ENCODE measurements at regions not wholly inside any gene's neighbourhood (a gene's known extent, or its start where the extent isn't known, plus 50 kb on each side); places are given as distances from the start of the nearest gene placed in this dataset.
"Not testable (repeated sequence)": the region's sequence is repeated elsewhere in the genome, so short reads cannot be mapped to it uniquely, and the experiment has no call there.

GRCh38 chr12:67759829-67760228 is 111.3 kb downstream of the DYRK2 start:
- no peak for DNase-seq (ENCODE audit: low read depth in 2 of 2)

GRCh38 chr12:67760586-67761275 is 112.2 kb downstream of the DYRK2 start:
- no peak for DNase-seq (ENCODE audit: low read depth in 2 of 2)

GRCh38 chr12:67761566-67761965 is 113.0 kb downstream of the DYRK2 start:
- DNase-seq (ENCODE audit: low read depth in 2 of 2): no peak

- no peak for DNase-seq (ENCODE audit: low read depth in 2 of 2)
Measured at GRCh38 chr12:67764055-67764454, 115.5 kb downstream of the DYRK2 start.

GRCh38 chr12:67764946-67765619 is 116.5 kb downstream of the DYRK2 start:
- DNase-seq (ENCODE audit: low read depth in 2 of 2): no peak

GRCh38 chr12:67765776-67766766 is 117.5 kb downstream of the DYRK2 start:
- DNase-seq (ENCODE audit: low read depth in 2 of 2): no peak

- no peak for DNase-seq (ENCODE audit: low read depth in 2 of 2)
Measured at GRCh38 chr12:67772267-67773169, 124.0 kb downstream of the DYRK2 start.

- DNase-seq (ENCODE audit: low read depth in 2 of 2): no peak
Measured at GRCh38 chr12:67773896-67774295, 125.4 kb downstream of the DYRK2 start.

- DNase-seq (ENCODE audit: low read depth in 2 of 2): no peak
Measured at GRCh38 chr12:67774983-67775587, 126.5 kb downstream of the DYRK2 start.

GRCh38 chr12:67780580-67781084 is 132.1 kb downstream of the DYRK2 start:
- DNase-seq (ENCODE audit: low read depth in 2 of 2): no peak

GRCh38 chr12:67782573-67782972 is 134.0 kb downstream of the DYRK2 start:
- DNase-seq (ENCODE audit: low read depth in 2 of 2): no peak

- no peak for DNase-seq (ENCODE audit: low read depth in 2 of 2)
Measured at GRCh38 chr12:67783393-67783792, 134.8 kb downstream of the DYRK2 start.

- no peak for DNase-seq (ENCODE audit: low read depth in 2 of 2)
Measured at GRCh38 chr12:67784831-67785230, 136.3 kb downstream of the DYRK2 start.

- DNase-seq (ENCODE audit: low read depth in 2 of 2): no peak
Measured at GRCh38 chr12:67786086-67786485, 137.5 kb downstream of the DYRK2 start.

- DNase-seq (ENCODE audit: low read depth in 2 of 2): no peak
Measured at GRCh38 chr12:67788118-67788517, 139.6 kb downstream of the DYRK2 start.

GRCh38 chr12:67789266-67789665 is 140.7 kb downstream of the DYRK2 start:
- DNase-seq (ENCODE audit: low read depth in 2 of 2): no peak

- DNase-seq (ENCODE audit: low read depth in 2 of 2): no peak
Measured at GRCh38 chr12:67790660-67791059, 142.1 kb downstream of the DYRK2 start.

GRCh38 chr12:67791362-67791761 is 142.8 kb downstream of the DYRK2 start:
- DNase-seq (ENCODE audit: low read depth in 2 of 2): not testable (repeated sequence)

- DNase-seq (ENCODE audit: low read depth in 2 of 2): no peak
Measured at GRCh38 chr12:67792185-67792584, 143.6 kb downstream of the DYRK2 start.

- DNase-seq (ENCODE audit: low read depth in 2 of 2): no peak
Measured at GRCh38 chr12:67794161-67794560, 145.6 kb downstream of the DYRK2 start.

- DNase-seq (ENCODE audit: low read depth in 2 of 2): no peak
Measured at GRCh38 chr12:67795236-67795635, 146.7 kb downstream of the DYRK2 start.
